ENCODE measurements at regions not wholly inside any gene's neighbourhood (a gene's known extent, or its start where the extent isn't known, plus 50 kb on each side); places are given as distances from the start of the nearest gene placed in this dataset.

GRCh38 chr13:85277748-85278147 is 521.5 kb downstream of the SLITRK6 start:
- TF ChIP-seq CTCF (IDR thresholded peaks at IDR 0.05) (no peak), EZH2 (IDR thresholded peaks at IDR 0.05; ENCODE audit: borderline replicate concordance, insufficient read depth, low read depth, low read length, poor library complexity, severe bottlenecking) (no peak)

All from B cell (primary cell).